ENCODE measurements at regions not wholly inside any gene's neighbourhood (a gene's known extent, or its start where the extent isn't known, plus 50 kb on each side); places are given as distances from the start of the nearest gene placed in this dataset.

DNA sequence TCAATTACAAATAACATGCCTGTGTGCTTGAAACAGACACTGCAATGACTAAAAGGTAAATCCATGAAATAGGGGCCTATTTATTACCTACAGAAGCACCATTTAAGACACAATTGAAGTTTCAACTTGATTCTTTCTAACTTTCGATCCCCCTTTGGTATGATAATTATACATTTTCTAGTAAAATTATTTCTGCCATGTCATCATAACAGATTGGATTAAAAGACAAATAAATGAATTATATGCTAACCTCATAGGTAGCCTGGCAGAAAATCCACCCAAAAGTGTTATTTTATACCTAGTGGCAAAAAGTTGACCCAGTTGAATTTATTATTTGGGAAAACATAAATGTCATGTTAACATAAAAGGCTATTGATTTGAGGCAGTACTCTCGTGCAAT, 241.1 kb downstream of the RAB38 start (continued):
- TF ChIP-seq, protein P1, sequence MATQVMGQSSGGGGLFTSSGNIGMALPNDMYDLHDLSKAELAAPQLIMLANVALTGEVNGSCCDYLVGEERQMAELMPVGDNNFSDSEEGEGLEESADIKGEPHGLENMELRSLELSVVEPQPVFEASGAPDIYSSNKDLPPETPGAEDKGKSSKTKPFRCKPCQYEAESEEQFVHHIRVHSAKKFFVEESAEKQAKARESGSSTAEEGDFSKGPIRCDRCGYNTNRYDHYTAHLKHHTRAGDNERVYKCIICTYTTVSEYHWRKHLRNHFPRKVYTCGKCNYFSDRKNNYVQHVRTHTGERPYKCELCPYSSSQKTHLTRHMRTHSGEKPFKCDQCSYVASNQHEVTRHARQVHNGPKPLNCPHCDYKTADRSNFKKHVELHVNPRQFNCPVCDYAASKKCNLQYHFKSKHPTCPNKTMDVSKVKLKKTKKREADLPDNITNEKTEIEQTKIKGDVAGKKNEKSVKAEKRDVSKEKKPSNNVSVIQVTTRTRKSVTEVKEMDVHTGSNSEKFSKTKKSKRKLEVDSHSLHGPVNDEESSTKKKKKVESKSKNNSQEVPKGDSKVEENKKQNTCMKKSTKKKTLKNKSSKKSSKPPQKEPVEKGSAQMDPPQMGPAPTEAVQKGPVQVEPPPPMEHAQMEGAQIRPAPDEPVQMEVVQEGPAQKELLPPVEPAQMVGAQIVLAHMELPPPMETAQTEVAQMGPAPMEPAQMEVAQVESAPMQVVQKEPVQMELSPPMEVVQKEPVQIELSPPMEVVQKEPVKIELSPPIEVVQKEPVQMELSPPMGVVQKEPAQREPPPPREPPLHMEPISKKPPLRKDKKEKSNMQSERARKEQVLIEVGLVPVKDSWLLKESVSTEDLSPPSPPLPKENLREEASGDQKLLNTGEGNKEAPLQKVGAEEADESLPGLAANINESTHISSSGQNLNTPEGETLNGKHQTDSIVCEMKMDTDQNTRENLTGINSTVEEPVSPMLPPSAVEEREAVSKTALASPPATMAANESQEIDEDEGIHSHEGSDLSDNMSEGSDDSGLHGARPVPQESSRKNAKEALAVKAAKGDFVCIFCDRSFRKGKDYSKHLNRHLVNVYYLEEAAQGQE (IDR thresholded peaks at IDR 0.05; ENCODE audit: unreplicated experiment) = no peak
- TF ChIP-seq ZNF114 (CRISPR knock-in tag; IDR thresholded peaks at IDR 0.05) (no peak), NANOG (IDR thresholded peaks at IDR 0.05; ENCODE audit: borderline replicate concordance) (no peak)

DNA sequence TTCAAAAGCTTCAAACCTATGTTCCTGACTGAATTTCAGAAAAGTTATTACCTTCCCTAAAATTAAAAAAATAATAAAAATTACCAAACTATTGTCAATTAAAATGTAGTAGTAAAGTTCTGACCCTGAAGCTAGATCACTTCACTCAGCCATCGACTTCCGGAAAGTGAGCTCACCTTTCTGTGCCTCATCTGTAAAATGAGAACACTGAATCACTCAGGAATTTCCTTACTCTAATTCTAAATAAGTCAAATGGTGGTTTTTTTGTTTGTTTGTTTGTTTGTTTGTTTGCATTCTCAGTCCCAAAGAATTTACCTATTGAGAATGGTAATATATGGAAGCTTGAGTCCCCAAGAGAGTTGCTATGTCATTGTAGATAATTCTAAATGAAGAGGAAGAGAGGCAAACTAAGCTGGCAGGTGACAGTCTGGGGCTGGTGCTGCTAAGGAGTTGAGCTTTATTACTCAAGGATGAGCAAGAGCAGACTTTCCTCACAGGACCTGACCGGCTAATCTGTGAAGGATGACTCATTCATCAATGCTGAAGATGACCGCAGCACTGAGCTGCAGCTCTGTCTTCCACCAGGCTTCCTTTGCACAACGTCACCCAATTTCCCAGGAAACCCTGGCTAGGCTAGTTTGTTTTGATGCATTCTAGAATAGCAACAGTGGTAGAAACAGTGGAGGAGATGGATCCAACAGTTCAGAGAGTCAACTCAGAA, 248.8 kb downstream of the RAB38 start:
- ATAC-seq (no peak), DNase-seq (ENCODE audit: low spot score) (peak; percentile 7)
- H3K9me2 ChIP-seq (ENCODE audit: insufficient read depth) = peaks cover 4% of the 10 kb centered on the region; the same call in 1 of the 2 replicates
- peaks cover 14% of the 10 kb centered on the region; the same call in 1 of the 2 replicates for H3K4me1 ChIP-seq (ENCODE audit: insufficient read depth)
- Mint-ChIP-seq H3K27me3 (ENCODE audit: insufficient read depth, low read depth, poor library complexity) (no peaks in the 10 kb centered on the region), H3K4me3 (no peak overlapping the region), H3K9me3 (no peaks in the 10 kb centered on the region; the same call in 2 of the 3 replicates), H3K36me3 (ENCODE audit: low read depth) (no peaks in the 10 kb centered on the region), H3K4me1 (peaks cover 11% of the 10 kb centered on the region; the same call in 2 of the 3 replicates), H3K27ac (no peak overlapping the region)
- no peaks in the 10 kb centered on the region for H3K79me2 ChIP-seq (replicated peaks; ENCODE audit: insufficient read depth)
- no peak overlapping the region for H3K27ac ChIP-seq (ENCODE audit: low read depth)
- H3K27me3 ChIP-seq (ENCODE audit: insufficient read depth) = no peaks in the 10 kb centered on the region
- H3K4me3 ChIP-seq = no peak overlapping the region
- no peak overlapping the region for H2AFZ ChIP-seq
- no peaks in the 10 kb centered on the region for H3F3A ChIP-seq (replicated peaks; ENCODE audit: low read depth)
- H4K20me1 ChIP-seq (replicated peaks; ENCODE audit: insufficient read depth) = no peaks in the 10 kb centered on the region
- no peak overlapping the region for H3K4me2 ChIP-seq
- H3K36me3 ChIP-seq (ENCODE audit: insufficient read depth) = no peaks in the 10 kb centered on the region
- TF ChIP-seq EZH2phosphoT487 (IDR thresholded peaks at IDR 0.05; ENCODE audit: unreplicated experiment) = no peak
- no peak for TF ChIP-seq EZH2 (IDR thresholded peaks at IDR 0.05; ENCODE audit: low read depth, unreplicated experiment)
- TF ChIP-seq, protein P2, sequence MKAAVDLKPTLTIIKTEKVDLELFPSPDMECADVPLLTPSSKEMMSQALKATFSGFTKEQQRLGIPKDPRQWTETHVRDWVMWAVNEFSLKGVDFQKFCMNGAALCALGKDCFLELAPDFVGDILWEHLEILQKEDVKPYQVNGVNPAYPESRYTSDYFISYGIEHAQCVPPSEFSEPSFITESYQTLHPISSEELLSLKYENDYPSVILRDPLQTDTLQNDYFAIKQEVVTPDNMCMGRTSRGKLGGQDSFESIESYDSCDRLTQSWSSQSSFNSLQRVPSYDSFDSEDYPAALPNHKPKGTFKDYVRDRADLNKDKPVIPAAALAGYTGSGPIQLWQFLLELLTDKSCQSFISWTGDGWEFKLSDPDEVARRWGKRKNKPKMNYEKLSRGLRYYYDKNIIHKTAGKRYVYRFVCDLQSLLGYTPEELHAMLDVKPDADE (IDR thresholded peaks at IDR 0.05) = no peak
- TF ChIP-seq ZNF114 (CRISPR knock-in tag; IDR thresholded peaks at IDR 0.05) = no peak
- no peak for TF ChIP-seq STAT1 (IDR thresholded peaks at IDR 0.05; ENCODE audit: unreplicated experiment)
- TF ChIP-seq, protein P3, sequence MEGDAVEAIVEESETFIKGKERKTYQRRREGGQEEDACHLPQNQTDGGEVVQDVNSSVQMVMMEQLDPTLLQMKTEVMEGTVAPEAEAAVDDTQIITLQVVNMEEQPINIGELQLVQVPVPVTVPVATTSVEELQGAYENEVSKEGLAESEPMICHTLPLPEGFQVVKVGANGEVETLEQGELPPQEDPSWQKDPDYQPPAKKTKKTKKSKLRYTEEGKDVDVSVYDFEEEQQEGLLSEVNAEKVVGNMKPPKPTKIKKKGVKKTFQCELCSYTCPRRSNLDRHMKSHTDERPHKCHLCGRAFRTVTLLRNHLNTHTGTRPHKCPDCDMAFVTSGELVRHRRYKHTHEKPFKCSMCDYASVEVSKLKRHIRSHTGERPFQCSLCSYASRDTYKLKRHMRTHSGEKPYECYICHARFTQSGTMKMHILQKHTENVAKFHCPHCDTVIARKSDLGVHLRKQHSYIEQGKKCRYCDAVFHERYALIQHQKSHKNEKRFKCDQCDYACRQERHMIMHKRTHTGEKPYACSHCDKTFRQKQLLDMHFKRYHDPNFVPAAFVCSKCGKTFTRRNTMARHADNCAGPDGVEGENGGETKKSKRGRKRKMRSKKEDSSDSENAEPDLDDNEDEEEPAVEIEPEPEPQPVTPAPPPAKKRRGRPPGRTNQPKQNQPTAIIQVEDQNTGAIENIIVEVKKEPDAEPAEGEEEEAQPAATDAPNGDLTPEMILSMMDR (conservative IDR thresholded peaks at IDR 0.05; ENCODE audit: low read depth in 2 of 2) = no peak
- no peak for TF ChIP-seq POLR2AphosphoS5 (IDR thresholded peaks at IDR 0.05; ENCODE audit: low read depth)
- no peak for TF ChIP-seq ZNF331 (CRISPR knock-in tag; IDR thresholded peaks at IDR 0.05; ENCODE audit: low read depth)
- TF ChIP-seq, protein P4, sequence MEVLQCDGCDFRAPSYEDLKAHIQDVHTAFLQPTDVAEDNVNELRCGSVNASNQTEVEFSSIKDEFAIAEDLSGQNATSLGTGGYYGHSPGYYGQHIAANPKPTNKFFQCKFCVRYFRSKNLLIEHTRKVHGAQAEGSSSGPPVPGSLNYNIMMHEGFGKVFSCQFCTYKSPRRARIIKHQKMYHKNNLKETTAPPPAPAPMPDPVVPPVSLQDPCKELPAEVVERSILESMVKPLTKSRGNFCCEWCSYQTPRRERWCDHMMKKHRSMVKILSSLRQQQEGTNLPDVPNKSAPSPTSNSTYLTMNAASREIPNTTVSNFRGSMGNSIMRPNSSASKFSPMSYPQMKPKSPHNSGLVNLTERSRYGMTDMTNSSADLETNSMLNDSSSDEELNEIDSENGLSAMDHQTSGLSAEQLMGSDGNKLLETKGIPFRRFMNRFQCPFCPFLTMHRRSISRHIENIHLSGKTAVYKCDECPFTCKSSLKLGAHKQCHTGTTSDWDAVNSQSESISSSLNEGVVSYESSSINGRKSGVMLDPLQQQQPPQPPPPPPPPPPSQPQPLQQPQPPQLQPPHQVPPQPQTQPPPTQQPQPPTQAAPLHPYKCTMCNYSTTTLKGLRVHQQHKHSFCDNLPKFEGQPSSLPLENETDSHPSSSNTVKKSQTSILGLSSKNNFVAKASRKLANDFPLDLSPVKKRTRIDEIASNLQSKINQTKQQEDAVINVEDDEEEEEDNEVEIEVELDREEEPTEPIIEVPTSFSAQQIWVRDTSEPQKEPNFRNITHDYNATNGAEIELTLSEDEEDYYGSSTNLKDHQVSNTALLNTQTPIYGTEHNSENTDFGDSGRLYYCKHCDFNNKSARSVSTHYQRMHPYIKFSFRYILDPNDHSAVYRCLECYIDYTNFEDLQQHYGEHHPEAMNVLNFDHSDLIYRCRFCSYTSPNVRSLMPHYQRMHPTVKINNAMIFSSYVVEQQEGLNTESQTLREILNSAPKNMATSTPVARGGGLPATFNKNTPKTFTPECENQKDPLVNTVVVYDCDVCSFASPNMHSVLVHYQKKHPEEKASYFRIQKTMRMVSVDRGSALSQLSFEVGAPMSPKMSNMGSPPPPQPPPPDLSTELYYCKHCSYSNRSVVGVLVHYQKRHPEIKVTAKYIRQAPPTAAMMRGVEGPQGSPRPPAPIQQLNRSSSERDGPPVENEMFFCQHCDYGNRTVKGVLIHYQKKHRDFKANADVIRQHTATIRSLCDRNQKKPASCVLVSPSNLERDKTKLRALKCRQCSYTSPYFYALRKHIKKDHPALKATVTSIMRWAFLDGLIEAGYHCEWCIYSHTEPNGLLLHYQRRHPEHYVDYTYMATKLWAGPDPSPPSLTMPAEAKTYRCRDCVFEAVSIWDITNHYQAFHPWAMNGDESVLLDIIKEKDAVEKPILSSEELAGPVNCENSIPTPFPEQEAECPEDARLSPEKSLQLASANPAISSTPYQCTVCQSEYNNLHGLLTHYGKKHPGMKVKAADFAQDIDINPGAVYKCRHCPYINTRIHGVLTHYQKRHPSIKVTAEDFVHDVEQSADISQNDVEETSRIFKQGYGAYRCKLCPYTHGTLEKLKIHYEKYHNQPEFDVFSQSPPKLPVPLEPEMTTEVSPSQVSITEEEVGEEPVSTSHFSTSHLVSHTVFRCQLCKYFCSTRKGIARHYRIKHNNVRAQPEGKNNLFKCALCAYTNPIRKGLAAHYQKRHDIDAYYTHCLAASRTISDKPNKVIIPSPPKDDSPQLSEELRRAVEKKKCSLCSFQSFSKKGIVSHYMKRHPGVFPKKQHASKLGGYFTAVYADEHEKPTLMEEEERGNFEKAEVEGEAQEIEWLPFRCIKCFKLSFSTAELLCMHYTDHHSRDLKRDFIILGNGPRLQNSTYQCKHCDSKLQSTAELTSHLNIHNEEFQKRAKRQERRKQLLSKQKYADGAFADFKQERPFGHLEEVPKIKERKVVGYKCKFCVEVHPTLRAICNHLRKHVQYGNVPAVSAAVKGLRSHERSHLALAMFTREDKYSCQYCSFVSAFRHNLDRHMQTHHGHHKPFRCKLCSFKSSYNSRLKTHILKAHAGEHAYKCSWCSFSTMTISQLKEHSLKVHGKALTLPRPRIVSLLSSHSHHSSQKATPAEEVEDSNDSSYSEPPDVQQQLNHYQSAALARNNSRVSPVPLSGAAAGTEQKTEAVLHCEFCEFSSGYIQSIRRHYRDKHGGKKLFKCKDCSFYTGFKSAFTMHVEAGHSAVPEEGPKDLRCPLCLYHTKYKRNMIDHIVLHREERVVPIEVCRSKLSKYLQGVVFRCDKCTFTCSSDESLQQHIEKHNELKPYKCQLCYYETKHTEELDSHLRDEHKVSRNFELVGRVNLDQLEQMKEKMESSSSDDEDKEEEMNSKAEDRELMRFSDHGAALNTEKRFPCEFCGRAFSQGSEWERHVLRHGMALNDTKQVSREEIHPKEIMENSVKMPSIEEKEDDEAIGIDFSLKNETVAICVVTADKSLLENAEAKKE (CRISPR knock-in tag; IDR thresholded peaks at IDR 0.05) = no peak

Measured in GM23338 (cell line).